ENCODE measurements at regions not wholly inside any gene's neighbourhood (a gene's known extent, or its start where the extent isn't known, plus 50 kb on each side); places are given as distances from the start of the nearest gene placed in this dataset.

GRCh38 chr11:29446132-29446531 lies 570.7 kb downstream of the KCNA4 start:
- TF ChIP-seq CTCF (IDR thresholded peaks at IDR 0.05) (no peak), POLR2A (IDR thresholded peaks at IDR 0.05) (no peak)

Measured in thyroid gland (tissue), 4 donors.